ENCODE measurements at regions not wholly inside any gene's neighbourhood (a gene's known extent, or its start where the extent isn't known, plus 50 kb on each side); places are given as distances from the start of the nearest gene placed in this dataset.

GRCh38 chr20:51322164-51322707 lies 220.3 kb downstream of the NFATC2 start:
- no peak for DNase-seq
- Mint-ChIP-seq H3K36me3 (no peaks in the 10 kb centered on the region), H3K27ac (no peak overlapping the region), H3K4me3 (no peak overlapping the region), H3K27me3 (peaks cover 2% of the 10 kb centered on the region), H3K4me1 (peaks cover 0 to 3% (median 0%) of the 10 kb centered on the region in 4 donors), H3K9me3 (peaks cover 0 to 2% (median 0%) of the 10 kb centered on the region in 7 donors)
- H3K4me3 ChIP-seq (ENCODE audit: low read depth, low read length) = no peak overlapping the region
- no peaks in the 10 kb centered on the region for H3K36me3 ChIP-seq (ENCODE audit: control insufficient read depth, insufficient read depth, low read length)
- peaks cover 0 to 3% of the 10 kb centered on the region in 2 experiments for H3K9me3 ChIP-seq (ENCODE audit: control insufficient read depth in 2 of 2, low read length in 2 of 2)
- ATAC-seq (ENCODE audit: low read depth in 2 of 2) = no peak
- H3K27me3 ChIP-seq (ENCODE audit: control insufficient read depth, insufficient read depth, low read length) = no peaks in the 10 kb centered on the region
- no peaks in the 10 kb centered on the region for H3K4me1 ChIP-seq (ENCODE audit: control insufficient read depth, insufficient read depth, low read length, poor library complexity, severe bottlenecking)
- no peak overlapping the region for H3K27ac ChIP-seq (ENCODE audit: insufficient read depth, low read length, poor library complexity, severe bottlenecking)

- H3K9me3 ChIP-seq (ENCODE audit: control insufficient read depth in 2 of 2, low read length in 2 of 2) = peaks cover 0 to 3% of the 10 kb centered on the region in 2 experiments
- Mint-ChIP-seq H3K4me1 (peaks cover 0 to 3% (median 0%) of the 10 kb centered on the region in 4 donors), H3K4me3 (no peak overlapping the region), H3K27me3 (no peaks in the 10 kb centered on the region), H3K36me3 (no peaks in the 10 kb centered on the region), H3K9me3 (peaks cover 0 to 2% (median 0%) of the 10 kb centered on the region in 7 donors), H3K27ac (no peak overlapping the region)
- H3K27me3 ChIP-seq (ENCODE audit: control insufficient read depth, insufficient read depth, low read length) = no peaks in the 10 kb centered on the region
- no peak for DNase-seq
- H3K36me3 ChIP-seq (ENCODE audit: control insufficient read depth, insufficient read depth, low read length) = no peaks in the 10 kb centered on the region
- no peaks in the 10 kb centered on the region for H3K4me1 ChIP-seq (ENCODE audit: control insufficient read depth, insufficient read depth, low read length, poor library complexity, severe bottlenecking)
- no peak overlapping the region for H3K4me3 ChIP-seq (ENCODE audit: low read depth, low read length)
- no peak for ATAC-seq (ENCODE audit: low read depth in 2 of 2)
- no peak overlapping the region for H3K27ac ChIP-seq (ENCODE audit: insufficient read depth, low read length, poor library complexity, severe bottlenecking)
Observed at GRCh38 chr20:51321343-51322163, 221.0 kb downstream of the NFATC2 start.

GRCh38 chr20:51319522-51319921 lies 223.0 kb downstream of the NFATC2 start:
- Histone ChIP-seq H3K4me1 (ENCODE audit: control insufficient read depth, insufficient read depth, low read length, poor library complexity, severe bottlenecking) (no peaks in the 10 kb centered on the region), H3K27me3 (ENCODE audit: control insufficient read depth, insufficient read depth, low read length) (no peaks in the 10 kb centered on the region), H3K4me3 (ENCODE audit: low read depth, low read length) (no peak overlapping the region), H3K27ac (ENCODE audit: insufficient read depth, low read length, poor library complexity, severe bottlenecking) (no peak overlapping the region), H3K9me3 (ENCODE audit: control insufficient read depth in 2 of 2, low read length in 2 of 2) (no peaks in the 10 kb centered on the region), H3K36me3 (ENCODE audit: control insufficient read depth, insufficient read depth, low read length) (no peaks in the 10 kb centered on the region)
- Mint-ChIP-seq H3K9me3 (peaks cover 0 to 3% (median 0%) of the 10 kb centered on the region in 7 donors), H3K27me3 (no peaks in the 10 kb centered on the region), H3K36me3 (no peaks in the 10 kb centered on the region), H3K27ac (peak overlapping the region in 1 of 3 donors; percentile 5), H3K4me1 (peaks cover 0 to 3% (median 0%) of the 10 kb centered on the region in 4 donors), H3K4me3 (no peak overlapping the region)
- no peak for DNase-seq
- no peak for ATAC-seq (ENCODE audit: low read depth in 2 of 2)

- no peaks in the 10 kb centered on the region for H3K36me3 Mint-ChIP-seq
- DNase-seq = peak in 1 of 3 donors; percentile 10
- peaks cover 0 to 3% (median 0%) of the 10 kb centered on the region in 7 donors for H3K9me3 Mint-ChIP-seq
- ATAC-seq (ENCODE audit: low read depth in 2 of 2) = peak in 1 of 2 donors; percentile 28
- H3K27me3 Mint-ChIP-seq = no peaks in the 10 kb centered on the region
- no peak overlapping the region for H3K27ac ChIP-seq (ENCODE audit: insufficient read depth, low read length, poor library complexity, severe bottlenecking)
- no peak overlapping the region for H3K4me3 ChIP-seq (ENCODE audit: low read depth, low read length)
- H3K4me3 Mint-ChIP-seq = peak overlapping the region in 1 of 4 donors; percentile 73
- peak overlapping the region in 1 of 3 donors; percentile 26 for H3K27ac Mint-ChIP-seq
- peaks cover 0 to 3% (median 0%) of the 10 kb centered on the region in 4 donors for H3K4me1 Mint-ChIP-seq
- peaks cover 1% of the 10 kb centered on the region for H3K27me3 ChIP-seq (ENCODE audit: control insufficient read depth, insufficient read depth, low read length)
- H3K4me1 ChIP-seq (ENCODE audit: control insufficient read depth, insufficient read depth, low read length, poor library complexity, severe bottlenecking) = no peaks in the 10 kb centered on the region
- H3K9me3 ChIP-seq (ENCODE audit: control insufficient read depth in 2 of 2, low read length in 2 of 2) = no peaks in the 10 kb centered on the region
- no peaks in the 10 kb centered on the region for H3K36me3 ChIP-seq (ENCODE audit: control insufficient read depth, insufficient read depth, low read length)
Observed at GRCh38 chr20:51318058-51318949, 224.2 kb downstream of the NFATC2 start.

- Histone ChIP-seq H3K27ac (ENCODE audit: insufficient read depth, low read length, poor library complexity, severe bottlenecking) (no peak overlapping the region), H3K36me3 (ENCODE audit: control insufficient read depth, insufficient read depth, low read length) (no peaks in the 10 kb centered on the region), H3K27me3 (ENCODE audit: control insufficient read depth, insufficient read depth, low read length) (peaks cover 6% of the 10 kb centered on the region), H3K9me3 (ENCODE audit: control insufficient read depth in 2 of 2, low read length in 2 of 2) (no peaks in the 10 kb centered on the region), H3K4me3 (ENCODE audit: low read depth, low read length) (no peak overlapping the region), H3K4me1 (ENCODE audit: control insufficient read depth, insufficient read depth, low read length, poor library complexity, severe bottlenecking) (no peaks in the 10 kb centered on the region)
- Mint-ChIP-seq H3K4me3 (no peak overlapping the region), H3K27ac (no peak overlapping the region), H3K36me3 (no peaks in the 10 kb centered on the region), H3K27me3 (peaks cover 8% of the 10 kb centered on the region), H3K4me1 (peaks cover 0 to 3% (median 0%) of the 10 kb centered on the region in 4 donors), H3K9me3 (peaks cover 0 to 2% (median 0%) of the 10 kb centered on the region in 7 donors)
- DNase-seq = no peak
- ATAC-seq (ENCODE audit: low read depth in 2 of 2) = no peak
Observed at GRCh38 chr20:51315390-51315789, 227.1 kb downstream of the NFATC2 start.

GRCh38 chr20:51313358-51313827 lies 229.1 kb downstream of the NFATC2 start:
- Mint-ChIP-seq H3K27ac (no peak overlapping the region), H3K9me3 (peaks cover 0 to 2% (median 0%) of the 10 kb centered on the region in 7 donors), H3K4me3 (no peak overlapping the region), H3K27me3 (peaks cover 21% of the 10 kb centered on the region), H3K36me3 (no peaks in the 10 kb centered on the region), H3K4me1 (peaks cover 0 to 3% (median 0%) of the 10 kb centered on the region in 4 donors)
- Histone ChIP-seq H3K27me3 (ENCODE audit: control insufficient read depth, insufficient read depth, low read length) (peaks cover 12% of the 10 kb centered on the region), H3K4me1 (ENCODE audit: control insufficient read depth, insufficient read depth, low read length, poor library complexity, severe bottlenecking) (no peaks in the 10 kb centered on the region), H3K9me3 (ENCODE audit: control insufficient read depth in 2 of 2, low read length in 2 of 2) (no peaks in the 10 kb centered on the region), H3K36me3 (ENCODE audit: control insufficient read depth, insufficient read depth, low read length) (no peaks in the 10 kb centered on the region), H3K27ac (ENCODE audit: insufficient read depth, low read length, poor library complexity, severe bottlenecking) (no peak overlapping the region), H3K4me3 (ENCODE audit: low read depth, low read length) (no peak overlapping the region)
- ATAC-seq (ENCODE audit: low read depth in 2 of 2) (no peak), DNase-seq (no peak)

GRCh38 chr20:51312480-51312783 lies 230.1 kb downstream of the NFATC2 start:
- Histone ChIP-seq H3K27ac (ENCODE audit: insufficient read depth, low read length, poor library complexity, severe bottlenecking) (no peak overlapping the region), H3K27me3 (ENCODE audit: control insufficient read depth, insufficient read depth, low read length) (peaks cover 15% of the 10 kb centered on the region), H3K9me3 (ENCODE audit: control insufficient read depth in 2 of 2, low read length in 2 of 2) (no peaks in the 10 kb centered on the region), H3K4me1 (ENCODE audit: control insufficient read depth, insufficient read depth, low read length, poor library complexity, severe bottlenecking) (no peaks in the 10 kb centered on the region), H3K4me3 (ENCODE audit: low read depth, low read length) (no peak overlapping the region), H3K36me3 (ENCODE audit: control insufficient read depth, insufficient read depth, low read length) (no peaks in the 10 kb centered on the region)
- Mint-ChIP-seq H3K27me3 (peaks cover 21% of the 10 kb centered on the region), H3K27ac (no peak overlapping the region), H3K9me3 (peaks cover 0 to 2% (median 0%) of the 10 kb centered on the region in 7 donors), H3K4me1 (no peaks in the 10 kb centered on the region), H3K36me3 (no peaks in the 10 kb centered on the region), H3K4me3 (no peak overlapping the region)
- ATAC-seq (ENCODE audit: low read depth in 2 of 2) (no peak), DNase-seq (no peak)

All from CD4-positive, CD25-positive, alpha-beta regulatory T cell (primary cell).